HEK293T (cell line): ENCODE measurements at regions not wholly inside any gene's neighbourhood (a gene's known extent, or its start where the extent isn't known, plus 50 kb on each side); places are given as distances from the start of the nearest gene placed in this dataset.

Source experiments
- CTCF ChIA-PET: fragments of 350-600 bp; formaldehyde crosslinking; extraction: SDS; loops from one replicate; lab custom pipeline; 2021; ENCODE audit warnings: antibody characterized with exemption, inconsistent platforms; lab: Yijun Ruan, JAX
- POLR2A ChIA-PET: fragments of 350-600 bp; formaldehyde crosslinking; extraction: SDS; loops from one replicate; lab custom pipeline; 2020; ENCODE audit warnings: antibody characterized with exemption, inconsistent platforms; lab: Yijun Ruan, JAX
- DNase-seq: peaks from one replicate; pipeline ENCODE4 v3.0.0; 2012; ENCODE audit warnings: mixed read lengths; ENCODE audit errors: extremely low spot score
- ARNT ChIP-seq: fragments of 450-650 bp; IDR thresholded peaks from 2 replicates; pipeline ENCODE4 v1.6.1; 2017; ENCODE audit warnings: mild to moderate bottlenecking
- BHLHE40 ChIP-seq: fragments of 450-650 bp; IDR thresholded peaks from 2 replicates; pipeline ENCODE4 v1.6.1; 2016; ENCODE audit warnings: mild to moderate bottlenecking, moderate library complexity, borderline replicate concordance
- CTBP1 ChIP-seq: fragments of 450-650 bp; IDR thresholded peaks from 2 replicates; pipeline ENCODE4 v1.6.1; 2016; ENCODE audit warnings: borderline replicate concordance
- ELF4 ChIP-seq: fragments of 450-650 bp; IDR thresholded peaks from 2 replicates; pipeline ENCODE4 v1.6.1; 2017; ENCODE audit warnings: antibody characterized with exemption
- FOXA1 ChIP-seq: fragments of 450-650 bp; IDR thresholded peaks from 2 replicates; pipeline ENCODE4 v1.6.1; 2016; ENCODE audit warnings: mild to moderate bottlenecking
- FOXK2 ChIP-seq: fragments of 450-650 bp; IDR thresholded peaks from 2 replicates; pipeline ENCODE4 v1.6.1; 2016; ENCODE audit warnings: mild to moderate bottlenecking
- FOXM1 ChIP-seq: fragments of 450-650 bp; IDR thresholded peaks from 2 replicates; pipeline ENCODE4 v1.6.1; 2017; ENCODE audit warnings: mild to moderate bottlenecking, borderline replicate concordance
- HDGF ChIP-seq: fragments of 450-650 bp; IDR thresholded peaks from 2 replicates; pipeline ENCODE4 v1.6.1; 2017; ENCODE audit warnings: antibody characterized with exemption, borderline replicate concordance
- L3MBTL2 ChIP-seq: fragments of 450-650 bp; conservative IDR thresholded peaks from 2 replicates; pipeline ENCODE4 v1.6.1; 2016; ENCODE audit warnings: mild to moderate bottlenecking
- LEF1 ChIP-seq: fragments of 450-650 bp; IDR thresholded peaks from 2 replicates; pipeline ENCODE4 v1.6.1; 2017; ENCODE audit warnings: mild to moderate bottlenecking, borderline replicate concordance
- NFRKB ChIP-seq: fragments of 450-650 bp; IDR thresholded peaks from 2 replicates; pipeline ENCODE4 v1.6.1; 2016; ENCODE audit warnings: mild to moderate bottlenecking, moderate library complexity
- SP1 ChIP-seq: fragments of 450-650 bp; IDR thresholded peaks from 2 replicates; pipeline ENCODE4 v1.6.1; 2017
- SUZ12 ChIP-seq: fragments of 450-650 bp; IDR thresholded peaks from 2 replicates; pipeline ENCODE4 v1.6.1; 2016; ENCODE audit warnings: mild to moderate bottlenecking
- TARDBP ChIP-seq: fragments of 450-650 bp; IDR thresholded peaks from 2 replicates; pipeline ENCODE4 v1.6.1; 2016
- ZNF384 ChIP-seq: fragments of 450-650 bp; IDR thresholded peaks from 2 replicates; pipeline ENCODE4 v1.6.1; 2016
- TF ChIP-seq, protein P1 (sequence below): fragments of 450-650 bp; IDR thresholded peaks from 2 replicates; pipeline ENCODE4 v1.6.1; 2016

DNA sequence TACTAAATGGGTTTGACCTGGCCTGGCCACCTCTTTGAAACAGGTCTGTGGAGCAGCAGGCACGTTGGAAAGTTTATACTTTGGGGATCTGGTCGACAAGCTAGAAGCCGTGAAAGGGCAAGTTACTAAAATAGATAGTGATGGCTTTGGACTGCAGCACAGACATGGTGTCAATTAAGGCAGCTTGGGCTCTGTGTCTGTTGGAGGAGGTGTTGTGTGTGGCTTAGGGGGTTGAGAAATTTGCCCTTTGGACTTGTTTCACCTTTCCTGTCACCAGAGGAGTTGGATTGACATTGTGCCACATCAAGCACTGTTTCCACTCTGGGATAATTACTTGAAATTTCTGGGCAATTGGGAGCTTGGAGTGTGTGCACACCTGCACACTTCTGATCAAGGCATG is 251.8 kb upstream of the MKI67 start:
- ChIA-PET CTCF (no interaction called here), POLR2A (no interaction called here)
- no peak for TF ChIP-seq ARNT
- no peak for TF ChIP-seq HDGF
- no peak for TF ChIP-seq FOXK2
- TF ChIP-seq, protein P1, sequence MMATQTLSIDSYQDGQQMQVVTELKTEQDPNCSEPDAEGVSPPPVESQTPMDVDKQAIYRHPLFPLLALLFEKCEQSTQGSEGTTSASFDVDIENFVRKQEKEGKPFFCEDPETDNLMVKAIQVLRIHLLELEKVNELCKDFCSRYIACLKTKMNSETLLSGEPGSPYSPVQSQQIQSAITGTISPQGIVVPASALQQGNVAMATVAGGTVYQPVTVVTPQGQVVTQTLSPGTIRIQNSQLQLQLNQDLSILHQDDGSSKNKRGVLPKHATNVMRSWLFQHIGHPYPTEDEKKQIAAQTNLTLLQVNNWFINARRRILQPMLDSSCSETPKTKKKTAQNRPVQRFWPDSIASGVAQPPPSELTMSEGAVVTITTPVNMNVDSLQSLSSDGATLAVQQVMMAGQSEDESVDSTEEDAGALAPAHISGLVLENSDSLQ: no peak
- TF ChIP-seq SP1: no peak
- TF ChIP-seq TARDBP: no peak
- TF ChIP-seq SUZ12: no peak
- TF ChIP-seq L3MBTL2: no peak
- no peak for TF ChIP-seq FOXM1
- no peak for TF ChIP-seq ELF4
- no peak for TF ChIP-seq LEF1
- TF ChIP-seq FOXA1: no peak
- TF ChIP-seq BHLHE40: no peak
- TF ChIP-seq CTBP1: no peak
- no peak for DNase-seq

DNA sequence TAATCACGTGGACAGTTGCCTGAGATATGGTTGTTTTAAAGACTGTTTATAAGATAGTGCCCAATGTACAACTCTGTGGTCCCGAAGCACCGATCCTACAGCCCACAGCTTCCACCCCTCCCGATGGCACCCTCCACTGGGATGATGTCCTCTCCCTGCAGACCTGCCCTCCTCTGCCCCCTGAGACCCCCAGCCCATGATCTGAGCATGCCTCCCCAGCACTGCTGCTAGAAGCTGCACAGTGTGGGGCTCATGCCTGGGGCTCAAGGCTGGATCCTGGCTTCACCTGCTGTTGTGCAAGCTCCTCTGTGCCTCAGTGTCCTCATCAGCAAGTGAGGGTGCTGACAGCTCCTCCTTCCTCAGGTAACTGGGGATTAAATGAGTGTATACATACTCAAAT is 254.7 kb upstream of the MKI67 start:
- DNase-seq: no peak
- CTCF ChIA-PET: no interaction called here
- no peak for TF ChIP-seq FOXK2
- TF ChIP-seq ELF4: no peak
- POLR2A ChIA-PET: no interaction called here

DNA sequence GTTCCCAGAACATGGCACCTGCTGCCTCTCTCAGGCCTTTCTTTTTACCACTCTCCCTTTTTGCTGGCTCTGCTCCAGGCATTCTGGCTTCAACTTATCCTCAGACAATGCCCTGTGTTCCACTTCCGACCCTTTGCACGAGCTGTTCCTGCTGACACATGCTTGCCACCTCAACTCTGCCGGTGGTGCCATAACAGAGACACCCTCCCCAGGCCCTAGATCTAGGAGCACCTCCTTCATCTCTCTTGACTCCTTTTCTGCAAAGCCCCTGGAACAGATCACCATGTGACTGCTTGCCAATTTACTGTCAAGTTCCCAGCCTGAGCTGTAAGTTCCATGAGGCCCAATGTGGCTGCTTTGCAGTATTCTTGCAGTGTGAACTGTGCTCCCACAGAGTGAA is 256.0 kb upstream of the MKI67 start:
- POLR2A ChIA-PET: no interaction called here
- CTCF ChIA-PET: no interaction called here
- DNase-seq: no peak
- TF ChIP-seq, protein P1: no peak
- TF ChIP-seq BHLHE40 (no peak), FOXK2 (no peak), L3MBTL2 (no peak), FOXA1 (no peak), ELF4 (no peak), LEF1 (no peak), TARDBP (no peak)

- DNase-seq: no peak
- TF ChIP-seq ARNT: no peak
- no peak for TF ChIP-seq FOXK2
- TF ChIP-seq SP1: no peak
- no peak for TF ChIP-seq HDGF
- no peak for TF ChIP-seq FOXA1
- TF ChIP-seq, protein P1: no peak
- TF ChIP-seq L3MBTL2: no peak
- TF ChIP-seq ELF4: no peak
- TF ChIP-seq FOXM1: no peak
- no peak for TF ChIP-seq BHLHE40
- TF ChIP-seq SUZ12: no peak
- no peak for TF ChIP-seq ZNF384
- no peak for TF ChIP-seq LEF1
- no peak for TF ChIP-seq TARDBP
- POLR2A ChIA-PET: no interaction called here
- CTCF ChIA-PET: no interaction called here
These were observed 258.6 kb upstream of the MKI67 start for GRCh38 chr10:128384831-128385230.

DNA sequence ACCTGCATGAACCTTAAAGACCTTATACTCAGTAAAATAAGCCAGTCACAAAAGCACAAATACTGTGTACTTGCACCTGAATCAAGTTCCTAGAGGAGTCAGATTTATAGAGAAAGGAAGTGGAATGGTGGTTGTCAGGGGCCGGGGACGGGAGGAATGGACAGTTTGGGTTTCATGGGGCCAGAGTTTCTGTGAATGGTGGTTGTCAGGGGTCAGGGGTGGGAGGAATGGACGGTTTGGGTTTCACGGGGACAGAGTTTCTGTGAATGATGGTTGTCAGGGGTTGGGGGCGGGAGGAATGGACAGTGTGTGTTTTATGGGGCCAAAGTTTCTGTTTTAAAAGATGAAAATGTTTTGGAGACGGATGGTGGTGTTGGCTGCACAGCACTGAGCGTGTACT is 260.0 kb upstream of the MKI67 start:
- DNase-seq: no peak
- TF ChIP-seq NFRKB (no peak), FOXK2 (no peak), ZNF384 (no peak), L3MBTL2 (no peak)
- POLR2A ChIA-PET: no interaction called here
- CTCF ChIA-PET: no interaction called here

DNA sequence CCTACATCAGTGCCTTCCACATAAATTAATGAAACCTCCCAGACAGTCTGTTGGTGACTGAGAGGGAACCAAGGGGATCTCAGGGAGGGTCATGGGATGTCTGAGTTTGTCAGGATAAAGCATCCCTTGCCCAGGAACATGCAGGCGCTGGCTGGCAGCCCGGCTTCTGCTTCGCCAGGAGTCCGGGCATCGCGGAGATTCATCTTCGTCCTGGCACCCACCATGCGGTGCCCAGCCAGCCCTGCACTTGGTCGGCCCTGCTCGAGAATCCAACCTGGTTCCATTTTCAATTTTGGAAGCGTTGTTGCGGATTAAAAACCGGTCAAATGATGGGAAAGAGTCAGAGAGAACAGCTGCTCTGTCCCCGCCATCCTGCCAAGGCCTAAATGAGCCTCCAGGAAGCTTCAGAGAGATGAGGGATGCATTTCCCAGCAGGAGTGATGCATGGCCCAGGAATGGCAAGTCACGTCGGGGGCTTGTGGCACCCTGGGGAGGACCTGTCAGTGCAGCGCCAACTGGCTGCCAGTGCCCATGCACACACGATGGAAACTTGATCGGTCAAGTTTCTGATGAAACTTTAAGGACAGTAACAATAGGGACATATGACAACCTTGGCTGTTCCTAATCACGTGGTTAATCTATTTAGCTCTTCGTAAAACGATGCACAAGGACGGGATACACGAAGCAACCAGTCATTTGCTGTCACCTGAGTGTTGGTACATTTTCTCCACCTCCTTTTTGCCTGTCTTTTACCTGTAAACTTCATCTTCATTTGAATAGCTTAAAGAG is 260.8 kb upstream of the MKI67 start:
- POLR2A ChIA-PET: no interaction called here
- no peak for TF ChIP-seq BHLHE40
- TF ChIP-seq SP1: no peak
- TF ChIP-seq ELF4: no peak
- TF ChIP-seq SUZ12: no peak
- TF ChIP-seq, protein P1: no peak
- TF ChIP-seq LEF1: no peak
- TF ChIP-seq ZNF384: no peak
- TF ChIP-seq NFRKB: no peak
- no peak for TF ChIP-seq ARNT
- TF ChIP-seq FOXM1: no peak
- TF ChIP-seq FOXA1: no peak
- TF ChIP-seq HDGF: no peak
- no peak for TF ChIP-seq TARDBP
- TF ChIP-seq FOXK2: no peak
- TF ChIP-seq CTBP1: no peak
- no peak for DNase-seq
- CTCF ChIA-PET: no interaction called here
